Endothelial cell (in vitro differentiated cells): ENCODE measurements at regions not wholly inside any gene's neighbourhood (a gene's known extent, or its start where the extent isn't known, plus 50 kb on each side); places are given as distances from the start of the nearest gene placed in this dataset.
"Not testable (repeated sequence)": the region's sequence is repeated elsewhere in the genome, so short reads cannot be mapped to it uniquely, and the experiment has no call there.

Experiments used
- DNase-seq: peaks from one replicate; pipeline ENCODE4 v3.0.0; 2021; ENCODE audit warnings: low spot score
- H3K27ac Mint-ChIP-seq: one replicate; pipeline ENCODE4 v1.8.0; 2021; ENCODE audit warnings: mixed read lengths, inconsistent platforms; ENCODE audit not compliant: unreplicated experiment
- H3K27me3 Mint-ChIP-seq: one replicate; pipeline ENCODE4 v1.8.0; 2021; ENCODE audit warnings: mild to moderate bottlenecking, moderate library complexity, mixed read lengths, inconsistent platforms; ENCODE audit not compliant: unreplicated experiment
- H3K36me3 Mint-ChIP-seq: one replicate; pipeline ENCODE4 v1.8.0; 2021; ENCODE audit warnings: mild to moderate bottlenecking, low read depth, mixed read lengths, inconsistent platforms; ENCODE audit not compliant: unreplicated experiment
- H3K4me1 Mint-ChIP-seq: one replicate; pipeline ENCODE4 v1.8.0; 2021; ENCODE audit warnings: mild to moderate bottlenecking, mixed read lengths, inconsistent platforms; ENCODE audit not compliant: unreplicated experiment
- H3K4me3 Mint-ChIP-seq: one replicate; pipeline ENCODE4 v1.8.0; 2021; ENCODE audit warnings: mild to moderate bottlenecking, mixed read lengths, inconsistent platforms; ENCODE audit not compliant: unreplicated experiment
- H3K9me3 Mint-ChIP-seq: one replicate; pipeline ENCODE4 v1.8.0; 2021; ENCODE audit warnings: mixed read lengths, inconsistent platforms; ENCODE audit not compliant: unreplicated experiment
- CTCF ChIP-seq: fragments of 200-600 bp; sonication (generic); IDR thresholded peaks from one replicate; pipeline ENCODE4 v1.5.0; 2021; ENCODE audit warnings: antibody characterized with exemption; ENCODE audit not compliant: unreplicated experiment

- Mint-ChIP-seq H3K27ac (no peak overlapping the region), H3K36me3 (peaks cover 3% of the 10 kb centered on the region), H3K27me3 (no peaks in the 10 kb centered on the region), H3K4me3 (no peak overlapping the region), H3K4me1 (peaks cover 4% of the 10 kb centered on the region), H3K9me3 (no peaks in the 10 kb centered on the region)
- DNase-seq, result no peak
- TF ChIP-seq CTCF, result no peak
Observed at GRCh38 chr6:168171673-168172353, 92.8 kb upstream of the FRMD1 start.

GRCh38 chr6:168170841-168171601, 92.0 kb upstream of the FRMD1 start:
- H3K27ac Mint-ChIP-seq, result no peak overlapping the region
- no peaks in the 10 kb centered on the region for H3K27me3 Mint-ChIP-seq
- DNase-seq, result no peak
- H3K4me3 Mint-ChIP-seq, result no peak overlapping the region
- no peaks in the 10 kb centered on the region for H3K9me3 Mint-ChIP-seq
- peaks cover 3% of the 10 kb centered on the region for H3K36me3 Mint-ChIP-seq
- peaks cover 4% of the 10 kb centered on the region for H3K4me1 Mint-ChIP-seq
- TF ChIP-seq CTCF, result no peak

GRCh38 chr6:168169624-168170023, 90.6 kb upstream of the FRMD1 start:
- no peak overlapping the region for H3K4me3 Mint-ChIP-seq
- TF ChIP-seq CTCF, result no peak
- H3K27me3 Mint-ChIP-seq, result peaks cover 3% of the 10 kb centered on the region
- peaks cover 3% of the 10 kb centered on the region for H3K36me3 Mint-ChIP-seq
- no peaks in the 10 kb centered on the region for H3K9me3 Mint-ChIP-seq
- DNase-seq, result no peak
- no peak overlapping the region for H3K27ac Mint-ChIP-seq
- H3K4me1 Mint-ChIP-seq, result peaks cover 4% of the 10 kb centered on the region

- H3K27ac Mint-ChIP-seq, H3K36me3 Mint-ChIP-seq, H3K27me3 Mint-ChIP-seq, DNase-seq, H3K9me3 Mint-ChIP-seq, H3K4me1 Mint-ChIP-seq, H3K4me3 Mint-ChIP-seq: not testable (repeated sequence)
Observed at GRCh38 chr6:168168936-168169335, 89.9 kb upstream of the FRMD1 start.

GRCh38 chr6:168168330-168168729, 89.3 kb upstream of the FRMD1 start:
- H3K36me3 Mint-ChIP-seq, result not testable (repeated sequence)

More at GRCh38 chr6:168168330-168168729, 89.3 kb upstream of the FRMD1 start:
- H3K27me3 Mint-ChIP-seq, H3K27ac Mint-ChIP-seq, DNase-seq, H3K4me1 Mint-ChIP-seq, H3K9me3 Mint-ChIP-seq: not testable (repeated sequence)
- H3K4me3 Mint-ChIP-seq, result peak overlapping the region; percentile 74
